ENCODE measurements at regions not wholly inside any gene's neighbourhood (a gene's known extent, or its start where the extent isn't known, plus 50 kb on each side); places are given as distances from the start of the nearest gene placed in this dataset.

DNA sequence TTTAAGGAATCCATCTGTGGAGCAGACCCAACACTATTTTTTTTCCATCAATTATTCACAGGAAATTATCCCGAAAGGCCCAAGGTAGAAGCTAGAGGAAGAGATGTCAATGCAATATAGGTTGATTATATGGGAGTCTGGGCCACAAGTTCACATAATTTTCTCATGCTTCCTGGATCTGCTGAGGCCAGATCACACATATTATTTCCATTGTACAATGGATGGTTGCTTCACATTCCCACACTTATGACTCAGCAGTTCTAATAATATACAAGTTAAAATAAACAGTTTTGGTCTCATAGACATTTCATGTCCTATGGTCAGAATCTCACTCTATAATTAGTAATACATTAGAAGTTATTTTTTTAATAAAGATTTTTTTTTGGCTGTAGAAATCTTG is 66.0 kb upstream of the PTPRD start:
- H3K27ac ChIP-seq (ENCODE audit: low read length in 2 of 2) = no peak overlapping the region
- Mint-ChIP-seq H3K27ac (no peak overlapping the region), H3K9me3 (ENCODE audit: insufficient read depth) (no peaks in the 10 kb centered on the region), H3K4me1 (no peaks in the 10 kb centered on the region), H3K27me3 (no peaks in the 10 kb centered on the region), H3K4me3 (no peak overlapping the region)
- ChIA-PET POLR2A (no interaction called here), CTCF (no interaction called here)
- peaks cover 0 to 17% (median 0%) of the 10 kb centered on the region in 3 donors for H3K9me3 ChIP-seq (ENCODE audit: control extremely low read depth in 1 of 3, control insufficient read depth in 2 of 3, insufficient read depth in 1 of 3, low read length in 2 of 3)
- H3K9ac ChIP-seq (ENCODE audit: low read length) = no peak overlapping the region
- H2AFZ ChIP-seq (ENCODE audit: insufficient read depth, low read depth, low read length, poor library complexity, severe bottlenecking) = no peak overlapping the region
- H3K4me3 ChIP-seq (ENCODE audit: control extremely low read depth in 1 of 5, extremely low read depth in 1 of 5, insufficient read depth in 1 of 5, low read depth in 2 of 5, low read length in 4 of 5) = no peak overlapping the region
- H4K20me1 ChIP-seq (ENCODE audit: control insufficient read depth, insufficient read depth, low read length, poor library complexity, severe bottlenecking) = no peaks in the 10 kb centered on the region
- DNase-seq (no peak), ATAC-seq (ENCODE audit: low read depth) (no peak)
- no peaks in the 10 kb centered on the region for H3K36me3 ChIP-seq (replicated peaks in 1 of 2; ENCODE audit: control extremely low read depth in 1 of 2, control insufficient read depth in 1 of 2, extremely low read depth in 1 of 2, insufficient read depth in 2 of 2, low read length in 1 of 2)
- TF ChIP-seq, protein P1, sequence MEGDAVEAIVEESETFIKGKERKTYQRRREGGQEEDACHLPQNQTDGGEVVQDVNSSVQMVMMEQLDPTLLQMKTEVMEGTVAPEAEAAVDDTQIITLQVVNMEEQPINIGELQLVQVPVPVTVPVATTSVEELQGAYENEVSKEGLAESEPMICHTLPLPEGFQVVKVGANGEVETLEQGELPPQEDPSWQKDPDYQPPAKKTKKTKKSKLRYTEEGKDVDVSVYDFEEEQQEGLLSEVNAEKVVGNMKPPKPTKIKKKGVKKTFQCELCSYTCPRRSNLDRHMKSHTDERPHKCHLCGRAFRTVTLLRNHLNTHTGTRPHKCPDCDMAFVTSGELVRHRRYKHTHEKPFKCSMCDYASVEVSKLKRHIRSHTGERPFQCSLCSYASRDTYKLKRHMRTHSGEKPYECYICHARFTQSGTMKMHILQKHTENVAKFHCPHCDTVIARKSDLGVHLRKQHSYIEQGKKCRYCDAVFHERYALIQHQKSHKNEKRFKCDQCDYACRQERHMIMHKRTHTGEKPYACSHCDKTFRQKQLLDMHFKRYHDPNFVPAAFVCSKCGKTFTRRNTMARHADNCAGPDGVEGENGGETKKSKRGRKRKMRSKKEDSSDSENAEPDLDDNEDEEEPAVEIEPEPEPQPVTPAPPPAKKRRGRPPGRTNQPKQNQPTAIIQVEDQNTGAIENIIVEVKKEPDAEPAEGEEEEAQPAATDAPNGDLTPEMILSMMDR (IDR thresholded peaks at IDR 0.05) = no peak
- no peak for TF ChIP-seq EZH2 (IDR thresholded peaks at IDR 0.05; ENCODE audit: borderline replicate concordance, insufficient read depth, low read depth, low read length, poor library complexity, severe bottlenecking)
- intact Hi-C loops (cut with micrococcal nuclease) = no loop called here
- no peaks in the 10 kb centered on the region for H3K4me1 ChIP-seq (ENCODE audit: control insufficient read depth in 2 of 2, insufficient read depth in 2 of 2, low read length in 2 of 2)
- H3K79me2 ChIP-seq (ENCODE audit: control insufficient read depth, insufficient read depth, low read length) = no peaks in the 10 kb centered on the region
- H3K4me2 ChIP-seq (replicated peaks; ENCODE audit: low read depth, low read length, poor library complexity, severe bottlenecking) = no peak overlapping the region
- no peaks in the 10 kb centered on the region for H3K27me3 ChIP-seq (replicated peaks in 1 of 4; ENCODE audit: control extremely low read depth in 1 of 4, control insufficient read depth in 3 of 4, insufficient read depth in 4 of 4, low read length in 3 of 4)
- WGBS (ENCODE audit: insufficient coverage) = no CpG with 5 or more reads among the region's 1 CpG

- DNase-seq = no peak
- Histone ChIP-seq H3K9me3 (ENCODE audit: control extremely low read depth in 1 of 3, control insufficient read depth in 2 of 3, insufficient read depth in 1 of 3, low read length in 2 of 3) (no peaks in the 10 kb centered on the region), H3K9ac (ENCODE audit: low read length) (no peak overlapping the region), H3K4me1 (ENCODE audit: control insufficient read depth in 2 of 2, insufficient read depth in 2 of 2, low read length in 2 of 2) (no peaks in the 10 kb centered on the region), H3K4me2 (replicated peaks; ENCODE audit: low read depth, low read length, poor library complexity, severe bottlenecking) (no peak overlapping the region), H2AFZ (ENCODE audit: insufficient read depth, low read depth, low read length, poor library complexity, severe bottlenecking) (no peak overlapping the region), H3K79me2 (ENCODE audit: control insufficient read depth, insufficient read depth, low read length) (no peaks in the 10 kb centered on the region), H3K4me3 (ENCODE audit: control extremely low read depth in 1 of 5, extremely low read depth in 1 of 5, insufficient read depth in 1 of 5, low read depth in 2 of 5, low read length in 4 of 5) (no peak overlapping the region), H3K36me3 (replicated peaks in 1 of 2; ENCODE audit: control extremely low read depth in 1 of 2, control insufficient read depth in 1 of 2, extremely low read depth in 1 of 2, insufficient read depth in 2 of 2, low read length in 1 of 2) (no peaks in the 10 kb centered on the region), H3K27me3 (replicated peaks in 1 of 4; ENCODE audit: control extremely low read depth in 1 of 4, control insufficient read depth in 3 of 4, insufficient read depth in 4 of 4, low read length in 3 of 4) (no peaks in the 10 kb centered on the region), H4K20me1 (ENCODE audit: control insufficient read depth, insufficient read depth, low read length, poor library complexity, severe bottlenecking) (no peaks in the 10 kb centered on the region), H3K27ac (ENCODE audit: low read length in 2 of 2) (no peak overlapping the region)
- Mint-ChIP-seq H3K27ac (no peak overlapping the region), H3K4me1 (no peaks in the 10 kb centered on the region), H3K4me3 (no peak overlapping the region), H3K27me3 (no peaks in the 10 kb centered on the region), H3K9me3 (ENCODE audit: insufficient read depth) (no peaks in the 10 kb centered on the region)
- WGBS (ENCODE audit: insufficient coverage) = no CpG with 5 or more reads among the region's 2 CpGs
- intact Hi-C loops (cut with micrococcal nuclease) = no loop called here
- TF ChIP-seq, protein P1 (IDR thresholded peaks at IDR 0.05) = no peak
- TF ChIP-seq EZH2 (IDR thresholded peaks at IDR 0.05; ENCODE audit: borderline replicate concordance, insufficient read depth, low read depth, low read length, poor library complexity, severe bottlenecking) = no peak
- ATAC-seq (ENCODE audit: low read depth) = no peak
- CTCF ChIA-PET = no interaction called here
- POLR2A ChIA-PET = no interaction called here
Observed at GRCh38 chr9:10686943-10687342, 74.1 kb upstream of the PTPRD start.

Measured in B cell (primary cell).